ENCODE measurements at regions not wholly inside any gene's neighbourhood (a gene's known extent, or its start where the extent isn't known, plus 50 kb on each side); places are given as distances from the start of the nearest gene placed in this dataset.
"Not testable (repeated sequence)": the region's sequence is repeated elsewhere in the genome, so short reads cannot be mapped to it uniquely, and the experiment has no call there.

GRCh38 chr12:46627686-46628085 is 198.1 kb downstream of the SLC38A4 start:
- no peak for DNase-seq (ENCODE audit: low spot score)

- DNase-seq (ENCODE audit: low spot score) = not testable (repeated sequence)
Measured at GRCh38 chr12:46619474-46619873, 206.3 kb downstream of the SLC38A4 start.

GRCh38 chr12:46617737-46618136 is 208.1 kb downstream of the SLC38A4 start:
- not testable (repeated sequence) for DNase-seq (ENCODE audit: low spot score)

- no peak for DNase-seq (ENCODE audit: low spot score)
Measured at GRCh38 chr12:46617167-46617566, 208.6 kb downstream of the SLC38A4 start.

- DNase-seq (ENCODE audit: low spot score) = no peak
Measured at GRCh38 chr12:46610754-46611153, 215.0 kb downstream of the SLC38A4 start.

- no peak for DNase-seq (ENCODE audit: low spot score)
Measured at GRCh38 chr12:46609674-46610073, 216.1 kb downstream of the SLC38A4 start.

GRCh38 chr12:46609273-46609623 is 216.5 kb downstream of the SLC38A4 start:
- no peak for DNase-seq (ENCODE audit: low spot score)

- DNase-seq (ENCODE audit: low spot score) = peak; percentile 30
Measured at GRCh38 chr12:46608431-46609272, 217.1 kb downstream of the SLC38A4 start.

- DNase-seq (ENCODE audit: low spot score) = no peak
Measured at GRCh38 chr12:46604684-46605083, 221.1 kb downstream of the SLC38A4 start.

- DNase-seq (ENCODE audit: low spot score) = no peak
Measured at GRCh38 chr12:46603776-46604456, 221.9 kb downstream of the SLC38A4 start.

- no peak for DNase-seq (ENCODE audit: low spot score)
Measured at GRCh38 chr12:46602474-46602873, 223.3 kb downstream of the SLC38A4 start.

- no peak for DNase-seq (ENCODE audit: low spot score)
Measured at GRCh38 chr12:46590991-46591703, 218.6 kb upstream of the SLC38A2 start.

GRCh38 chr12:46585854-46586621 is 213.5 kb upstream of the SLC38A2 start:
- peak; percentile 86 for DNase-seq (ENCODE audit: low spot score)

- DNase-seq (ENCODE audit: low spot score) = not testable (repeated sequence)
Measured at GRCh38 chr12:46584098-46584497, 211.5 kb upstream of the SLC38A2 start.

GRCh38 chr12:46581990-46582389 is 209.4 kb upstream of the SLC38A2 start:
- not testable (repeated sequence) for DNase-seq (ENCODE audit: low spot score)

GRCh38 chr12:46580445-46580844 is 207.9 kb upstream of the SLC38A2 start:
- no peak for DNase-seq (ENCODE audit: low spot score)

- DNase-seq (ENCODE audit: low spot score) = no peak
Measured at GRCh38 chr12:46579474-46579873, 206.9 kb upstream of the SLC38A2 start.

GRCh38 chr12:46578190-46578982 is 205.8 kb upstream of the SLC38A2 start:
- DNase-seq (ENCODE audit: low spot score) = no peak

GRCh38 chr12:46577063-46577776 is 204.6 kb upstream of the SLC38A2 start:
- DNase-seq (ENCODE audit: low spot score) = no peak

- no peak for DNase-seq (ENCODE audit: low spot score)
Measured at GRCh38 chr12:46574847-46575246, 202.3 kb upstream of the SLC38A2 start.

- no peak for DNase-seq (ENCODE audit: low spot score)
Measured at GRCh38 chr12:46573347-46573658, 200.7 kb upstream of the SLC38A2 start.

Data from H4 (cell line).